ENCODE measurements at regions not wholly inside any gene's neighbourhood (a gene's known extent, or its start where the extent isn't known, plus 50 kb on each side); places are given as distances from the start of the nearest gene placed in this dataset.

GRCh38 chr4:112975567-112976355, 73.7 kb upstream of the ANK2 start:
- no peaks in the 10 kb centered on the region for H3K4me1 Mint-ChIP-seq (ENCODE audit: low read depth)
- peaks cover 2% of the 10 kb centered on the region for H3K27me3 Mint-ChIP-seq (ENCODE audit: low read depth)
- no peak for DNase-seq
- no peaks in the 10 kb centered on the region for H3K36me3 Mint-ChIP-seq (ENCODE audit: insufficient read depth)
- ATAC-seq, result no peak
- no peak overlapping the region for H3K4me3 Mint-ChIP-seq
- H3K9me3 Mint-ChIP-seq, result no peaks in the 10 kb centered on the region

GRCh38 chr4:112978691-112979472, 70.6 kb upstream of the ANK2 start:
- Mint-ChIP-seq H3K27me3 (ENCODE audit: low read depth) (peaks cover 2% of the 10 kb centered on the region), H3K9me3 (no peaks in the 10 kb centered on the region), H3K4me3 (no peak overlapping the region), H3K4me1 (ENCODE audit: low read depth) (no peaks in the 10 kb centered on the region), H3K36me3 (ENCODE audit: insufficient read depth) (no peaks in the 10 kb centered on the region)
- DNase-seq, result no peak
- no peak for ATAC-seq

- Mint-ChIP-seq H3K36me3 (ENCODE audit: insufficient read depth) (no peaks in the 10 kb centered on the region), H3K4me3 (no peak overlapping the region), H3K4me1 (ENCODE audit: low read depth) (no peaks in the 10 kb centered on the region), H3K27me3 (ENCODE audit: low read depth) (peaks cover 2% of the 10 kb centered on the region), H3K9me3 (no peaks in the 10 kb centered on the region)
- ATAC-seq (no peak), DNase-seq (no peak)
Measured at GRCh38 chr4:112979881-112980421, 69.5 kb upstream of the ANK2 start.

- Mint-ChIP-seq H3K27me3 (ENCODE audit: low read depth) (peaks cover 2% of the 10 kb centered on the region), H3K9me3 (no peaks in the 10 kb centered on the region), H3K36me3 (ENCODE audit: insufficient read depth) (no peaks in the 10 kb centered on the region), H3K4me1 (ENCODE audit: low read depth) (no peaks in the 10 kb centered on the region), H3K4me3 (no peak overlapping the region)
- ATAC-seq (no peak), DNase-seq (no peak)
Measured at GRCh38 chr4:112982680-112983079, 66.8 kb upstream of the ANK2 start.

GRCh38 chr4:112994732-112995464, 54.6 kb upstream of the ANK2 start:
- ATAC-seq (no peak), DNase-seq (no peak)
- H3K36me3 Mint-ChIP-seq (ENCODE audit: insufficient read depth), result no peaks in the 10 kb centered on the region
- H3K4me1 Mint-ChIP-seq (ENCODE audit: low read depth), result no peaks in the 10 kb centered on the region
- H3K9me3 Mint-ChIP-seq, result no peaks in the 10 kb centered on the region
- H3K27me3 Mint-ChIP-seq (ENCODE audit: low read depth), result peaks cover 4% of the 10 kb centered on the region
- no peak overlapping the region for H3K4me3 Mint-ChIP-seq
